HEK293 (cell line): ENCODE measurements at regions not wholly inside any gene's neighbourhood (a gene's known extent, or its start where the extent isn't known, plus 50 kb on each side); places are given as distances from the start of the nearest gene placed in this dataset.

Source experiments
- CTCF ChIA-PET: fragments of 350-600 bp; formaldehyde crosslinking; extraction: SDS; loops from one replicate; lab custom pipeline; 2021; ENCODE audit warnings: antibody characterized with exemption; lab: Yijun Ruan, JAX
- POLR2A ChIA-PET: fragments of 300-600 bp; formaldehyde crosslinking; extraction: SDS; loops from one replicate; lab custom pipeline; 2020; ENCODE audit warnings: antibody characterized with exemption, inconsistent platforms; lab: Yijun Ruan, JAX
- H3K27ac ChIP-seq: fragments of 200-500 bp; sonication (Bioruptor generic); 2 replicates; pipeline ENCODE4 v1.5.1; 2014; ENCODE audit warnings: low read depth, low read length, control low read depth, inconsistent platforms; ENCODE audit errors: extremely low read depth
- H3K36me3 ChIP-seq, 2 experiments: fragments of 200-500 bp in 1 of 2; sonication (Bioruptor generic) in 1 of 2; 1 replicate in 1 of 2; 2 replicates in 1 of 2; pipeline ENCODE4 v1.5.1; 2014 to 2017; ENCODE audit warnings: inconsistent platforms in 2 of 2, low read length in 2 of 2; ENCODE audit not compliant: control insufficient read depth in 2 of 2, insufficient read depth in 1 of 2
- H3K4me1 ChIP-seq: fragments of 200-500 bp; sonication (Bioruptor generic); 2 replicates; pipeline ENCODE4 v1.5.1; 2014; ENCODE audit warnings: mild to moderate bottlenecking, low read length, inconsistent platforms; ENCODE audit not compliant: control insufficient read depth, insufficient read depth
- H3K4me3 ChIP-seq: 2 replicates; pipeline ENCODE4 v1.5.1; 2011; ENCODE audit warnings: low read depth, mild to moderate bottlenecking, control low read depth, low read length, moderate library complexity
- H3K9me3 ChIP-seq: fragments of 200-500 bp; sonication (Bioruptor generic); 2 replicates; pipeline ENCODE4 v1.5.1; 2014; ENCODE audit warnings: low read depth, low read length, inconsistent platforms; ENCODE audit not compliant: control insufficient read depth, insufficient read depth
- BCL11A ChIP-seq: fragments of 450-650 bp; formaldehyde crosslinking; IDR thresholded peaks from 2 replicates; pipeline ENCODE4 v1.5.1; 2016; ENCODE audit warnings: low read depth, missing biosample characterization, missing genetic modification characterization
- HOXA7 ChIP-seq: sonication (generic); formaldehyde crosslinking; IDR thresholded peaks from 2 replicates; pipeline ENCODE4 v1.8.1; 2022; ENCODE audit warnings: missing genetic modification reagents, borderline replicate concordance
- MYNN ChIP-seq: fragments of 450-650 bp; formaldehyde crosslinking; IDR thresholded peaks from 2 replicates; pipeline ENCODE4 v1.5.1; 2016; ENCODE audit warnings: missing biosample characterization, missing genetic modification characterization, borderline replicate concordance
- MZF1 ChIP-seq: fragments of 450-650 bp; formaldehyde crosslinking; IDR thresholded peaks from 2 replicates; pipeline ENCODE4 v1.5.1; 2017; ENCODE audit warnings: missing biosample characterization, missing genetic modification characterization, borderline replicate concordance
- PRDM2 ChIP-seq: fragments of 450-650 bp; formaldehyde crosslinking; IDR thresholded peaks from 2 replicates; pipeline ENCODE4 v1.5.1; 2016; ENCODE audit warnings: missing biosample characterization, missing genetic modification characterization, borderline replicate concordance
- PRDM6 ChIP-seq: fragments of 450-650 bp; formaldehyde crosslinking; IDR thresholded peaks from 2 replicates; pipeline ENCODE4 v1.5.1; 2017; ENCODE audit warnings: missing biosample characterization, missing genetic modification characterization
- ZNF148 ChIP-seq: fragments of 450-650 bp; formaldehyde crosslinking; IDR thresholded peaks from 2 replicates; pipeline ENCODE4 v1.5.0; 2017; ENCODE audit warnings: missing biosample characterization, missing genetic modification characterization, borderline replicate concordance
- ZNF16 ChIP-seq: fragments of 450-650 bp; formaldehyde crosslinking; IDR thresholded peaks from 2 replicates; pipeline ENCODE4 v1.5.1; 2016; ENCODE audit warnings: low read depth, missing biosample characterization, missing genetic modification characterization
- ZNF23 ChIP-seq: fragments of 450-650 bp; formaldehyde crosslinking; IDR thresholded peaks from 2 replicates; pipeline ENCODE4 v1.5.1; 2016; ENCODE audit warnings: missing biosample characterization, missing genetic modification characterization, borderline replicate concordance
- ZNF24 ChIP-seq: fragments of 450-650 bp; formaldehyde crosslinking; IDR thresholded peaks from 2 replicates; pipeline ENCODE4 v1.5.1; 2016; ENCODE audit warnings: missing biosample characterization, missing genetic modification characterization
- ZNF26 ChIP-seq: fragments of 450-650 bp; formaldehyde crosslinking; IDR thresholded peaks from 2 replicates; pipeline ENCODE4 v1.5.1; 2016; ENCODE audit warnings: missing biosample characterization, missing genetic modification characterization
- ZNF350 ChIP-seq: fragments of 450-650 bp; formaldehyde crosslinking; IDR thresholded peaks from 2 replicates; pipeline ENCODE4 v1.5.0; 2017; ENCODE audit warnings: missing biosample characterization, mild to moderate bottlenecking, missing genetic modification characterization
- ZNF416 ChIP-seq: fragments of 450-650 bp; formaldehyde crosslinking; IDR thresholded peaks from 2 replicates; pipeline ENCODE4 v1.5.1; 2016; ENCODE audit warnings: missing biosample characterization, missing genetic modification characterization
- ZNF560 ChIP-seq: fragments of 450-650 bp; formaldehyde crosslinking; IDR thresholded peaks from 2 replicates; pipeline ENCODE4 v1.5.1; 2017; ENCODE audit warnings: missing biosample characterization, missing genetic modification characterization, borderline replicate concordance
- ZNF664 ChIP-seq: fragments of 450-650 bp; formaldehyde crosslinking; IDR thresholded peaks from 2 replicates; pipeline ENCODE4 v1.5.1; 2016; ENCODE audit warnings: missing biosample characterization, missing genetic modification characterization
- ZNF677 ChIP-seq: fragments of 450-650 bp; IDR thresholded peaks from 2 replicates; pipeline ENCODE4 v1.5.0; 2018; ENCODE audit warnings: missing biosample characterization, mild to moderate bottlenecking, missing genetic modification characterization, moderate library complexity
- ZNF701 ChIP-seq: fragments of 450-650 bp; formaldehyde crosslinking; IDR thresholded peaks from 2 replicates; pipeline ENCODE4 v1.5.1; 2016; ENCODE audit warnings: missing biosample characterization, missing genetic modification characterization
- ZSCAN30 ChIP-seq: fragments of 450-650 bp; IDR thresholded peaks from 2 replicates; pipeline ENCODE4 v1.5.1; 2018; ENCODE audit warnings: missing biosample characterization, mild to moderate bottlenecking, missing genetic modification characterization, moderate library complexity
- TF ChIP-seq, protein P1 (sequence below): fragments of 450-650 bp; formaldehyde crosslinking; IDR thresholded peaks from 2 replicates; pipeline ENCODE4 v1.5.1; 2016; ENCODE audit warnings: missing biosample characterization, missing genetic modification characterization, low read depth
- TF ChIP-seq, protein P2 (sequence below): sonication (generic); formaldehyde crosslinking; IDR thresholded peaks from 2 replicates; pipeline ENCODE4 v1.8.1; 2022; ENCODE audit warnings: mild to moderate bottlenecking, moderate library complexity, missing genetic modification reagents

DNA sequence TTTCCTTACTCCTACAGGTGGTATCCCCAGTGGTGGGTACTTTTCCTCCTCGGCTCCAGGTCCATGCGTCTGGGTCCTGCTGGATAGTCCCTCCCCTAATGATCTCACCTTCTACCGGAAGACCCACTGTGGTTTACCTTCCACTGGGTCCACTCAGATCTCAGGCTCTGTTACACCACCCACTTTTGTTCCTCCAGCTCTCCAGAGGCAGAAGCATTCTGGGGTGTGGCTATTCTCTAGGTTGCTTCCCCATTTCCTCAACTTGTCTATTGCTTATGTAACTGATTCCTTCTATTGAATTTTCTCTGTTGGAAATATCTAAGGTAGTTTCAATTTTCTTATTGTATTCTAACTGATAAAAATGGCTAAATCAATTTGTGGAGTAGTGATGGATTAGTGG, 87.6 kb upstream of the GALNT5 start:
- ChIA-PET CTCF (no interaction called here), POLR2A (no interaction called here)
- H3K4me3 ChIP-seq, result no peak overlapping the region
- no peaks in the 10 kb centered on the region for H3K36me3 ChIP-seq
- TF ChIP-seq, protein P1, sequence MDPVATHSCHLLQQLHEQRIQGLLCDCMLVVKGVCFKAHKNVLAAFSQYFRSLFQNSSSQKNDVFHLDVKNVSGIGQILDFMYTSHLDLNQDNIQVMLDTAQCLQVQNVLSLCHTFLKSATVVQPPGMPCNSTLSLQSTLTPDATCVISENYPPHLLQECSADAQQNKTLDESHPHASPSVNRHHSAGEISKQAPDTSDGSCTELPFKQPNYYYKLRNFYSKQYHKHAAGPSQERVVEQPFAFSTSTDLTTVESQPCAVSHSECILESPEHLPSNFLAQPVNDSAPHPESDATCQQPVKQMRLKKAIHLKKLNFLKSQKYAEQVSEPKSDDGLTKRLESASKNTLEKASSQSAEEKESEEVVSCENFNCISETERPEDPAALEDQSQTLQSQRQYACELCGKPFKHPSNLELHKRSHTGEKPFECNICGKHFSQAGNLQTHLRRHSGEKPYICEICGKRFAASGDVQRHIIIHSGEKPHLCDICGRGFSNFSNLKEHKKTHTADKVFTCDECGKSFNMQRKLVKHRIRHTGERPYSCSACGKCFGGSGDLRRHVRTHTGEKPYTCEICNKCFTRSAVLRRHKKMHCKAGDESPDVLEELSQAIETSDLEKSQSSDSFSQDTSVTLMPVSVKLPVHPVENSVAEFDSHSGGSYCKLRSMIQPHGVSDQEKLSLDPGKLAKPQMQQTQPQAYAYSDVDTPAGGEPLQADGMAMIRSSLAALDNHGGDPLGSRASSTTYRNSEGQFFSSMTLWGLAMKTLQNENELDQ (tag by site-specific recombination), result no peak
- TF ChIP-seq ZNF148 (tag by site-specific recombination) (no peak), MZF1 (tag by site-specific recombination) (no peak), HOXA7 (no peak), PRDM2 (tag by site-specific recombination) (no peak), PRDM6 (tag by site-specific recombination) (no peak), ZNF677 (no peak), ZNF23 (tag by site-specific recombination) (no peak), BCL11A (tag by site-specific recombination) (no peak)
- no peaks in the 10 kb centered on the region; the same call in 1 of the 2 replicates for H3K4me1 ChIP-seq
- no peak overlapping the region for H3K27ac ChIP-seq
- H3K9me3 ChIP-seq, result no peaks in the 10 kb centered on the region

- Histone ChIP-seq H3K9me3 (no peaks in the 10 kb centered on the region), H3K4me1 (no peaks in the 10 kb centered on the region; the same call in 1 of the 2 replicates), H3K27ac (no peak overlapping the region), H3K4me3 (no peak overlapping the region), H3K36me3 (no peaks in the 10 kb centered on the region)
- CTCF ChIA-PET, result no interaction called here
- POLR2A ChIA-PET, result no interaction called here
- TF ChIP-seq ZNF664 (tag by site-specific recombination), result no peak
- no peak for TF ChIP-seq ZNF26 (tag by site-specific recombination)
- TF ChIP-seq, protein P2, sequence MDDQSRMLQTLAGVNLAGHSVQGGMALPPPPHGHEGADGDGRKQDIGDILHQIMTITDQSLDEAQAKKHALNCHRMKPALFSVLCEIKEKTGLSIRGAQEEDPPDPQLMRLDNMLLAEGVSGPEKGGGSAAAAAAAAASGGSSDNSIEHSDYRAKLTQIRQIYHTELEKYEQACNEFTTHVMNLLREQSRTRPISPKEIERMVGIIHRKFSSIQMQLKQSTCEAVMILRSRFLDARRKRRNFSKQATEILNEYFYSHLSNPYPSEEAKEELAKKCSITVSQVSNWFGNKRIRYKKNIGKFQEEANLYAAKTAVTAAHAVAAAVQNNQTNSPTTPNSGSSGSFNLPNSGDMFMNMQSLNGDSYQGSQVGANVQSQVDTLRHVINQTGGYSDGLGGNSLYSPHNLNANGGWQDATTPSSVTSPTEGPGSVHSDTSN (CRISPR knock-in tag), result no peak
- no peak for TF ChIP-seq HOXA7
- no peak for TF ChIP-seq ZNF24 (tag by site-specific recombination)
- TF ChIP-seq ZNF560 (tag by site-specific recombination), result no peak
- TF ChIP-seq ZNF416 (tag by site-specific recombination), result no peak
- no peak for TF ChIP-seq ZNF350 (tag by site-specific recombination)
- TF ChIP-seq ZNF701, result no peak
- no peak for TF ChIP-seq ZNF16 (tag by site-specific recombination)
- no peak for TF ChIP-seq MYNN
- no peak for TF ChIP-seq ZSCAN30
Observed at GRCh38 chr2:157170299-157170698, 87.2 kb upstream of the GALNT5 start.
